HG03196 (cell line): ENCODE measurements at regions not wholly inside any gene's neighbourhood (a gene's known extent, or its start where the extent isn't known, plus 50 kb on each side); places are given as distances from the start of the nearest gene placed in this dataset.

ENCODE experiments used
- ATAC-seq: cut with Tn5 transposase; IDR thresholded peaks from one replicate; pipeline ENCODE4 v1.9.1; 2021; ENCODE audit not compliant: unreplicated experiment

GRCh38 chr13:97110936-97111335 is 111.2 kb upstream of the MBNL2 start:
- ATAC-seq: no peak

DNA sequence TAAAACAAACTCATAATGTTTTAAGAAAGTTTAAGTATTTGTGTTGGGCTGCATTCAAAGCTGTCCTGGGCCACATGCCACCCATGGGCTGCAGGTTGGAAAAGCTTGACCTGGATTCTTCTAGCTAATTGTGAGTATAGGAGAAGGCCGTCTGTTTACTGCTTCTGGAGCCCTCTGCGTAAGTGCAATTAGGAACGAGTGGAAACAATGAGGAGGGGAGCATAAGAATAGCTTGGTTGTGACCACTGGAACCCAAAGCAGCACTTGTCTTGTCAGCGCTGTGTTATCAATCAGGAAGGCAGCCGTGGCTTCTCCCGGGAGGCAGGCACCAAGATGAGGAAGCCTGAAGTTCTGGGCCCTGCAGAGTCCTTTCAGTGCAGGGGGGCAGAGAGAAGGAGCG is 110.4 kb upstream of the MBNL2 start:
- ATAC-seq: no peak

DNA sequence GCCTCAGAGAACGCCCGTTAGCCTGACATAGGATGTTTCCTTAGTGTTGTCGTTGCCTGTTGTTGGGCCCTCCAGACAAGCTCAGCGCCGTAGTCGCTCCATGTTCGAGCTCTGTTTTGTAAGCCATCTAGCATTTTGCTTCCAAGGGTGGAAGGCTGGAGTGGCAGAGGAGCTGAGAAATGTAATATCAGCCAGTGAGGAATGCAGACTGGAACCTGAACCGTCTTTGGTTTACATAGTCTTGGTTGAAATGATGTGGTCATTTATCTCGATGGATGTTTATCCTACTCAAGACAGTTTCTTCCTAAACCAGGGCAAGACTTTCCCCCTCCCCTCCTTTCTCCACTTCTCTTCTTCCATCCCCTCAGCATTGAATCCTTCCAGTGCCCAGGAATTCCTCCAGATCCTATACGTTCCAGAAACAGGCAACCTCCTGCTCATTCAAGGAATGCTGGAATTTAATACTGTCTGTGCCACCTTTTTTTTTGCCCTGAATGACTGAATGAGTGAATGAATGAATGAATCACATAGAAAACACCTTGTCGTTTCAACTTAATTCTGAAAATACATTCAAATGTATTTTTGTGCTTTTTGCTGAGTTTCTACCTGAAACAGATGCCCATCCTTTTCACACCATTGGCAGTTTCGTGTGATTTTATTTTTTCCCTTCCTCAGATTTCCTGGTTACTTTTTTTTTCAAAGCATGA is 109.5 kb upstream of the MBNL2 start:
- ATAC-seq: no peak

- no peak for ATAC-seq
Measured at GRCh38 chr13:97113231-97114001, 108.7 kb upstream of the MBNL2 start.

GRCh38 chr13:97114651-97115050 is 107.5 kb upstream of the MBNL2 start:
- no peak for ATAC-seq

DNA sequence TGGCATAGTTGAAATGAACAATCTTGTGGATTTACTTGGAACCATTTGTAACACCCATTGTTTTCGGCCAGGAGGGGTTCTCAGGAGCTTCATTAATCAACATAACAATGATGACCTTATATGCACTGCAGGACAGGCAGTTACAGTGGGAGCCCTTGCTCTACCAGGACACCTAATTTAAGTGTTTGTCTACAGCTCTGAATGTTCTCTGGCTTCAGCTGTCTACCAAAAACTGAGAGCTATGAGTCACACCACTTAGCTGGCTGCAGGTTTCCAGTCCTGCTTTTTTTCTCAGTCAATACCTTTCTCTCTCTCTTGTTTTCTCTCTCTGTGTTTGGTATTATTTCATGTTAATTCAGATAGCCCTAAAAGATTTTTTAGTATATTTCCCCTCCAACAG is 105.4 kb upstream of the MBNL2 start:
- peak; percentile 73 for ATAC-seq

DNA sequence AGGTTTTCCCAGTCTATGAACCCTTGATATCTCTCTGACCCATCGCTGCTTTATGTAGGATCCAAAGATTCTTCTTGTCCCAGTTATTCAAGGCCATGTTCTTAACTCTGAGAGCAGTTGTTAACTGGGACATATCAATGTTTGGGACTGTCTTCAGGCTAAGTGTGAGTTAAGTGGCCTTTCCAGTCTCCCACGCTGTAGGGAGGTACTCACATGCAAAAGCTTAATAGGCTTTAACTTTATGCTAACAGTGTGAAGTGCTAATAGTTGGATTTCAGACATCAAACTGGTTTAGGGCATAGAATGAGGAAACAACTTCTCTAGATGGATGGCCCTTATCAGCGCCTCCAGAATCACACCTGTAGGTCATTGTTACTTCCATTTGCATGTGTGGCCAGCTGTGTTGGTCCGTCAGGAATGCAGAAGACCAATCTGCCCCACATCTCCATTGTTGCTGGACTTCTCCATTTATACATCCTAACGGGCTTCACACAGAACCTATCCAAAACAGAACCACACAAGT is 104.7 kb upstream of the MBNL2 start:
- ATAC-seq: no peak

GRCh38 chr13:97119943-97120342 is 102.2 kb upstream of the MBNL2 start:
- no peak for ATAC-seq

DNA sequence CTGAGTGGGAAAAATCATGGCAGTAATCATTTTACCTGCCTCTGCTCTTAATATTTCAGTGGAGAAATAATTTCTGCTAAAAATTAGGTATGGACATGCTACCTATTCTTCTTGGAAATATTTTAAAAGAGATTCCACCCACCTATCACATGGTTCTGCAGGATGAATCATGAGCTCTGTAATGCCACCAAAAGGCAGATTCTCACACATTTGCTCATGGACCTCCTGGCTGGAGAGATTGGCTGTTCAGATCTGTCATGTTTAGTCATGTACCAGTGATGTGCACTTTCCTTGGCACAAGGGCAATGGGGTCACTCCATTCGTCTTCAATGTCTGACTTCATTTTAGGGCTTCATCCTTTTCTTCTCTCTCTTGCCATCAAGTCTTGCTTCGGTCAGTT is 101.8 kb upstream of the MBNL2 start:
- ATAC-seq: no peak

DNA sequence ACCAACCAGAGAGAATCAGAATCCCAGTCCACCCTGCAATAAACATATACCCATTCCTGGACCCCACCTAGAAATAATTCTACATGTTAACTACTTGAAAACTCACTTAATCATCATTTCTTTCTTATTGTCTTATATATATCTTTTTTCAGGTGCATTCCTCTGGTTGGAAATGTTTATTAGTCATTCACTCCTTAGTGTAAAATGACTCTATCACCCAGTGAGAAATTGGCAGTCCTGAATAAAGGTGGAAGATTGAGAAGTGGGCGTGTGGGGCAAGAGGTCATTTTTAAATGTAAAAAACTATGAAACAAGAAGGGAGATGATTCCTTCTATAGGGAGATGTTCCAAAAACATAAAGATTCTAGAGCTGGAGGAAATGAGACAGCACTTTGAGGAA is 101.2 kb upstream of the MBNL2 start:
- no peak for ATAC-seq

- no peak for ATAC-seq
Measured at GRCh38 chr13:97121894-97122293, 100.2 kb upstream of the MBNL2 start.

DNA sequence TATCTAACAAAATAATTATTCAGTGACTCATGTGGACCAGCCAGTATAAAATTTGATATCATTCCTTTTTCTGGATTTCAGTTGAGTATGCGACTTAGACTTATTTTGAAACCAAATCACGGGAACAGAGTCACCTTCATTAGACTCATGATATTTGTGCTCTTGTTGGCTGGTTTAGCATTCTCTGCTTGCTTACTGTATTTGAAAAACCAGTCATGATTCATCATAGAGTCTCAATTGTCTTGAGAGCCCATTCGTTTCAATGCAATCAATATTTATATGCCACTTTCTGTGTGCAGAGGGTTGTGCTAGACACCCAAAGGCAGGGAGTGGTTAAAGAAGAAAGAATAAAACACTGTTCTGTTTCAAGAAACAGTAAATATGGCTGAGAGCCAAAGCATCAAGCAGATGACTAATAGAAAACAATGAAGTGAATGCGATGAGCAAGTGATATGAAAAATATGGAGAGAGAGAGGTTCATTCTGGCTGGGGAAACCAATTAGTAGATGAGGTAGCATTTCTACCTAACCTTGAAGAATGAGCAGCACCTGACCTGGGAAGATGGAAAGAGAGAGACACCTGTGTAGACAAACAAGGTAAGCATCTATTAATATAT is 99.6 kb upstream of the MBNL2 start:
- no peak for ATAC-seq

DNA sequence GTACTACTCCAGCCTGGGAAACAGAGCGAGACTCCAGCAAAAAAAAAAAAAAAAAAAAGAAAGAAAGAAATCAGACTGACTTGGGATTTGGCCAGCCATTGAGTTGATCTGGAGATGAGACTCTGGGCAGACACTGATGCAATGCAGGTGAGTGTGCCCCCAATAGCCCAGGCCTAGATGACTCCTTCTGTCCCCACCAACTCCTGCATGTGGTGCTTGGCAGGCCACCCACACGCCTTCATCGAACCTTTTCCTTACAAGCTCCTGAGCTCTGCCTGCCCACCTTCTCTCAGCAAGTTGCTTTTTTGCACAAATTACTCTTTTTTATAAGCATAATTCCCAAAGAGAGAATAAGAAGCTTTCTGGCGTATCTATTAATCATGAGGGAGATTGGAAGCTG is 97.9 kb upstream of the MBNL2 start:
- ATAC-seq: no peak

DNA sequence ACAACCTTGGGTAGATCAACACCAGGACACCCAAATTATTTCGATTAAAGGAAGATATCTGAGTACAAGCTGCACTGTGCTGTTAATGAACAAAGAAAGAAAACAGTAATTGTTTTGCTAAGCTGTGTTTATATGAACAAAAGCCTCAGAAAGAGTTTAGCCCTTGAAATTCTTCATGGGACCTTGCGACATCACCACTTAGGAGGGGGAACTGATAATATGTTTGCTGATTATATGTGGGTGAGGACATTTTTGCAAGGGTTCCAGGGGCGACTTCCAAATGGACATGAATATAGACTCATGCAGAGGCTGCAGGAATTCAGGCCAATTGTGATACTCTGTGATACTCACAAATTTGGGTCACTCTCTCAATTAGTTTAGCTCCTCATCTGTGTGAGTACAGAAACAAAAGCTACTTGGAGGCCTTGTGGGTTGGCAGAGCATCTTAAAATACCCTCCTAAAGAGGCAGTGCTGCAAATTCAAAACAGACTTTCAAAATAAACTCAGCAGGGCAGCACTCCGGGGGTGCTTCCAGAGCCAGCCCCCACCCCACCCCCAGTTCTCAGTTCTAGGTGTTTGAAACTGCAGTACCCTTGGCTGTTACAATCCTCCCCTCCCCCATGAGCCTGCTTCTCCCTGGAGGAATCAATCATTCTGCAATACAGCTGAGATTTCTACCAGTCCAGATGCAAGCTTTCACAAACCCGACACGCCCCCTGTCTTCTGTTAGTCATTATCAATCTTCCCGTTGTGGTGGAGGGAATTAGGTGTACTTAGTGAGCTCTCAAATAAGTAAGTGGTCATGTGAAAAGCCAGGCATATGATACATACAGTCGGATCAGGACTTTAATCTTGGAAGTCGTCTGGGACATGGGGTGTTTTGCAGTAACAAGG is 97.0 kb upstream of the MBNL2 start:
- peak; percentile 47 for ATAC-seq

DNA sequence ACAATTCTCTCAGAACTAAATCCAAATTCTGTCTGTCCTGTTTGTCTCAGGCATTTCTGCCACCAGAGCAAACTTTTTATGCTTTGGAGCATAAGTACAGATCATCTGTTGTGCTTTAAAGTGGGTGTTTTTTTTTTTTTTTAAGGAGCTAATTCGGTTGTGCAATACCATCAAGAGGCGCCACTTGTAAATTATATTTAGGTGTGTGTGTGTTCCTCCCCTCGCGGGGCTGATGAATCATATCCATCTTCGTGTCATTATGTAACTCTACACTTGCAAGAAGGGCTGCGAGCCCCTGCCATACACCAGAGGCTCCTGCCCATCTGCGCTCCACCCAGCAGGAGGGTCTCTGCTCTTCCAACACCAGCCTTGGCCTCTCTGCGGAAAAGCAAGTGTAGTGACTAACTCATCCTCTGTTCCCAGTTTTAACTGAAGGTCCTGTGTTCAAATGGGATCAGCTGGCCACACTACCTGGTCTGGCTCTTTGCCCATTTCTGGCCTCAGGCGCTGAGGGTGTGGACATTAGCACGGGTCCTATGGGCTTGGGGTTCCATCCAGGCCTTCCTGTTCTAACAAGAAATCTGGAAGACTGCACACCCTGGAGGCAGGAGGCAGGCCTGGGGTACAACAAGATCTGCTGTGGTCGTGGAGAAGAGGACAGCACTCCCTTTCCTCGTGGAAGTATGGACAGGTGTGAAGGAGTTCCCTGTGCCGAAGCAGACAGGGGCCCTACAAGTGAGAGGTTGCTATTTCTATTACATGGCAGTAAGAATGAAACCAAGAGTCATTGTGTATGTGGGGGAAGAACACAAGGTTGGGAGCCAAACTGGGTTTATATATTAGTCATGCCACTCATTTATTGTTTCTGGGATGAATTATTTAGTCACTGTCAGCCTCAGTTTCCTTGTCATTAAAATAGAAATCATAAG is 96.1 kb upstream of the MBNL2 start:
- peak; percentile 95 for ATAC-seq

DNA sequence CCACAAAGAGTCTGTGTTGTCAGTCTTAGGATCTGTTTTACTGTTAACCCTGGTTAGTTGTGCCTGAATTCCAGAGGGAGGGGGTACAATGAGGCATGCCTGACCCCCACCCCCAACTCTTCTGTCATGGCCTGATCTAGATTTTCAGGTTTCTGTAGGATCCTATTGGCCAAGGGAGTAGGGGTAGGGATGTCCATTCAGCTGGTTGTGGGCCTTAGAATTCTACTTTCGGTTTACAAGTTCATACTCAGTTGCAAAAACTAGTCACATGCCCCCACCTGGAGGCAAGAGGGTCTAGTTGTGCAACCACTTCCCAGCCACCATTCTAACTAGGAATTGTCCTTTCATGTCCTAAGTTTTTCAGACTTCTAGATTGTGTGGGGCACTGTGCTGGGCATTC is 94.3 kb upstream of the MBNL2 start:
- no peak for ATAC-seq

DNA sequence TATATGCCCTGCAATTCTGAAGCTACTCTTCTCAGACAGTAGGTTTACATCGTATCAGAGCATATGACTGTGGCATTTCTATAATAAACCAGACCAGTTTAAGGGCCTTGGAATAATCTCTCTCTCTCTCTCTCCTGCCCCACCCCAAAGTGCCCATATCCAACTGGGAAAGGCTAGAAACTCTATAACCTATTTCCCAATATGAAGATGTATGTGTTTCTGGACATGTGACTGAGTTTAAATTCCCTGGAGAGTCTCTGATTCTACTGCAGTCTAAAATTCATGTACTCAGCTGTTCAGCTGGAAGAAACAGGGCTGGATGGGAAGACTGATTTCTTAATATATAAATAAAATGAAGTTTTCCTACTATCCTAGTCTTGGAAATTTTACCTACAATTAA is 91.9 kb upstream of the MBNL2 start:
- no peak for ATAC-seq

DNA sequence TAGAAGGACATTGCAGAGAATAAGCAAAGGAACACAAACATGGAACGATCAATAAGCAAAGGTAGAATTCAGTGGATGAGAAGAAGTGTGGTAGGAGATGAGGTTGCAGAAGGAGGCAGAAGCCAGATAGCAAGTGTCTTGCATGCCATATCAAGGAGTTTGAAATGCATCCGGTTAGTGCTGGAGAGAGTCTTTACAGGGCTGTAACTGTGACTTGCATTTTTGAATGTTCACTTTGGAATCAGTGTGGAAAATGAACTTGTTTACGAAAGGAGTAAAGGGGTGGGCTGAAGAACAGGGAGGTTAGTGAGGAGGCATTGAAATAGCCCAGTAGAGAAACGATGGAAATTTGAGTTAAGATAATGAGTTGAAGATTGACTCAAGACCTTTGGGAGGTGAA is 90.7 kb upstream of the MBNL2 start:
- no peak for ATAC-seq

DNA sequence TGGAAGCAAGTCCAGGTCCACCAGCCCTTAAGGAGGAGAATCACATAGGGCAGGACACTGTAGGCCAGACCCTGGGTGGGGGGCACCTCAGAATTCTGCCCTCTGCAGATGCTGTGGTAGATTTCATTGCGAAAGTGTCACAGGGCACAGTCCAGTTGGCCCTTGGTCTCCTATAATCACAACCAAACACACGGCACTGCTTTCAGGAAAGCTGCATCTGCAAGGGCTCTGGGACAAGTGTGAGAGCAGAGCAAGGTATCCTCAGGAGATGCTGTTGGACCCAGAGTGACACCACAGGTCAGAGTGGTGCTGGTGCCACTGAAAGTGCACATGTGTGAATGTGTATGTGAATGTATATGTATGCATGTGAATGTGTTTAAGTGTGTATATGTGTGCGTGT is 88.6 kb upstream of the MBNL2 start:
- ATAC-seq: no peak

DNA sequence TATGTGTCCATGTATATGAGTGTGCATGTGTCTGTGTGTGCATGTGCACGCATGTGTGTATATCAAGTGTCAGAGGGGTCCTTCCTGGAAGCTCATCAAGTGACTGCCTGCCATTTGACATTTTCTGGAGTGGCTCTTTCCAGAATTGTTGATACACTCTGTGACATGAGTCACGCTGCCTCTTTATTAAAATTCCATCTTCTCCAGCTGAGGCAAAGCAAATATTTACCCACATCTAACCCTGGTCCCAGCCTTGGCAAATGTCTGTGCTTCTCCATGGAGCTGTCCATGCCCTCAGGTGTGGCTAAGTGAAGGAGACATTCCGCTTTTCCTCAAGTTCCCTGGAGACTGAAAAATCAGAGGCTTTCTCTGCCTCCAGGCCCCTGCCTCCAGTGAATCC is 88.2 kb upstream of the MBNL2 start:
- no peak for ATAC-seq
